HFFc6 (cell line): ENCODE measurements at regions not wholly inside any gene's neighbourhood (a gene's known extent, or its start where the extent isn't known, plus 50 kb on each side); places are given as distances from the start of the nearest gene placed in this dataset.

Experiments
- DNase-seq: peaks from one replicate; pipeline ENCODE4 v3.0.0-alpha.2; 2018
- H3K27ac Mint-ChIP-seq: 2 replicates; pipeline ENCODE4 v1.8.0; 2020; ENCODE audit warnings: mild to moderate bottlenecking, mixed read lengths
- H3K27me3 Mint-ChIP-seq: 2 replicates; pipeline ENCODE4 v1.8.0; 2021; ENCODE audit warnings: mild to moderate bottlenecking, moderate library complexity, mixed read lengths; ENCODE audit not compliant: insufficient read depth
- H3K36me3 Mint-ChIP-seq: 2 replicates; pipeline ENCODE4 v1.8.0; 2021; ENCODE audit warnings: low read depth, mixed read lengths
- H3K4me1 Mint-ChIP-seq: 2 replicates; pipeline ENCODE4 v1.8.0; 2020; ENCODE audit warnings: low read depth, mixed read lengths
- H3K4me3 Mint-ChIP-seq: 2 replicates; pipeline ENCODE4 v1.8.0; 2020; ENCODE audit warnings: mild to moderate bottlenecking, moderate library complexity, mixed read lengths
- H3K9me3 Mint-ChIP-seq: 2 replicates; pipeline ENCODE4 v1.8.0; 2020; ENCODE audit warnings: mild to moderate bottlenecking, mixed read lengths
- TF ChIP-seq, protein P1 (sequence below): fragments of 200-600 bp; sonication (generic); IDR thresholded peaks from 2 replicates; pipeline ENCODE4 v1.5.0; 2021; ENCODE audit warnings: antibody characterized with exemption, mild to moderate bottlenecking

DNA sequence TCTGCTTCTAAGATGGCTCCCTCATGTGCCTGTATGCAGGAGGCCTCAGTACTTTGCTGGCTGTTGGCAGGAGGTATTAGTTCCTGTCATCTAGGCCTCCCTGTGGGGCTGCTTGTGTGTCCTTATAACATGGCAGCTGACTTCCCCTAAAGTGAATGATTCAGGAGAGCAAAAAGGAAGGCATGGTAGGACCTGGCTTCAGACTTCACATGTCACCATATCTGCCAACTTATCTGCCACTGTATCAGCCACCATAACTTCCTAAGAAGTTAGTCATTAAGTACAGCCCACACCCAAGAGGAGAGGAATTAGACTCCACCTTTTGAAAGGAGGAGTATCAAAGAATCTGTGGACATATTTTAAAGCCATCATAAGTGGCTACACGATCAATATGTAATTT is 122.5 kb downstream of the UCHL1 start:
- H3K4me3 Mint-ChIP-seq, result no peak overlapping the region
- peaks cover 18% of the 10 kb centered on the region for H3K36me3 Mint-ChIP-seq
- peaks cover 43% of the 10 kb centered on the region; the same call in 1 of the 2 replicates for H3K4me1 Mint-ChIP-seq
- no peak for DNase-seq
- H3K27ac Mint-ChIP-seq, result no peak overlapping the region
- TF ChIP-seq, protein P1, sequence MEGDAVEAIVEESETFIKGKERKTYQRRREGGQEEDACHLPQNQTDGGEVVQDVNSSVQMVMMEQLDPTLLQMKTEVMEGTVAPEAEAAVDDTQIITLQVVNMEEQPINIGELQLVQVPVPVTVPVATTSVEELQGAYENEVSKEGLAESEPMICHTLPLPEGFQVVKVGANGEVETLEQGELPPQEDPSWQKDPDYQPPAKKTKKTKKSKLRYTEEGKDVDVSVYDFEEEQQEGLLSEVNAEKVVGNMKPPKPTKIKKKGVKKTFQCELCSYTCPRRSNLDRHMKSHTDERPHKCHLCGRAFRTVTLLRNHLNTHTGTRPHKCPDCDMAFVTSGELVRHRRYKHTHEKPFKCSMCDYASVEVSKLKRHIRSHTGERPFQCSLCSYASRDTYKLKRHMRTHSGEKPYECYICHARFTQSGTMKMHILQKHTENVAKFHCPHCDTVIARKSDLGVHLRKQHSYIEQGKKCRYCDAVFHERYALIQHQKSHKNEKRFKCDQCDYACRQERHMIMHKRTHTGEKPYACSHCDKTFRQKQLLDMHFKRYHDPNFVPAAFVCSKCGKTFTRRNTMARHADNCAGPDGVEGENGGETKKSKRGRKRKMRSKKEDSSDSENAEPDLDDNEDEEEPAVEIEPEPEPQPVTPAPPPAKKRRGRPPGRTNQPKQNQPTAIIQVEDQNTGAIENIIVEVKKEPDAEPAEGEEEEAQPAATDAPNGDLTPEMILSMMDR, result no peak
- H3K27me3 Mint-ChIP-seq, result peaks cover 5% of the 10 kb centered on the region
- peaks cover 13% of the 10 kb centered on the region for H3K9me3 Mint-ChIP-seq

DNA sequence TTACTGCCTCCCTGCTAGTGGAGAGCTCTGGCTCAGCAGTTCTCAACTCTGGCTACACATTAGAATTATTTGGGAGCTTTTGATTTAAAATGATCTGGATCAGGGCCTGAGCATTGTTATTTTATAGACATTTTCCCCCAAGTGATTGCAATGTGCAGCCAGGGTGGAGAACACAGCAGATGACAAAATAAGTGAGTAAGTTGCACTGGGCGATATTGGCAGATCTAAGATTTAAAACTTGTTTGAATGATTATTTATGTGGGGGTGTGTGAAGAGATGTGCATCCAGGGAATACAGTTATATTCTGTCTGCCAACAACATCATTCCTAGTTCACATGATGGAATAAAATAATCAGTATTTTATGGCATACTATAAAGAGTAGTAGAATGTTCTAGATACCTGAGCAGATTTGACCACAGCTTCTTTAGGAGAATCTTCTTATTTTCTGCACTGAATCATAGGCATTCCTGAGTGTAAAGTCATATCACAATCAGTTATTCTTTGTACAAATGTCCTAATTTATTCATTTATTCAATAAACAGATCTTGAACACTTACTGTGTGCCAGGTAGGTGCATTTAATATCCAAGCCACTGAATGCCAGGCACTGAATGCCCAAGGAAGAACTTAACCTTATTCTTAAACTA is 123.9 kb downstream of the UCHL1 start:
- Mint-ChIP-seq H3K36me3 (peaks cover 18% of the 10 kb centered on the region), H3K27ac (no peak overlapping the region)
- no peak for DNase-seq

DNA sequence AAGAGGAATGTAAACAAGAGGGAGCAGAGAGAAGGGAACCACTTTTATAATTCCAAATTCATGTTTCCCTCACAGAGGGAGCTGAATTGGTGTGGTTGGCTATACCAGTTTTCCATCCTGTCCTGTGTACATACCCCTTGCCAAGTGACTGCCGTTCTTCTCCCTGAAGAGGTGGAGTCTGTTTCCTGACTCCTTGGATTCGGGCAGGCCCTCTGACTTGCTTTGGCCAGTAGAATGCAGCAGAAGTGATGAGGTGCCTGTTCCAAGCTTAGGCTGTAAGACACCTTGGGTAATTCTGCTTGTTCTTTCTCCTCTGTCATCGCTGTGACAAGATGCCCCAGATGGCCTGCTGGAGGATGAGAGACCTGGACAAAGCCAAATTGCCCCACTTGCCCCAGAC is 124.7 kb downstream of the UCHL1 start:
- H3K4me1 Mint-ChIP-seq, result peaks cover 52% of the 10 kb centered on the region; the same call in 1 of the 2 replicates
- H3K27ac Mint-ChIP-seq, result no peak overlapping the region
- TF ChIP-seq, protein P1, result no peak
- no peak overlapping the region for H3K4me3 Mint-ChIP-seq
- peaks cover 13% of the 10 kb centered on the region for H3K9me3 Mint-ChIP-seq
- H3K27me3 Mint-ChIP-seq, result peaks cover 5% of the 10 kb centered on the region; the same call in 1 of the 2 replicates
- peaks cover 18% of the 10 kb centered on the region for H3K36me3 Mint-ChIP-seq
- DNase-seq, result no peak

More for the DNA sequence above, 123.9 kb downstream of the UCHL1 start:
- Mint-ChIP-seq H3K27me3 (peaks cover 5% of the 10 kb centered on the region; the same call in 1 of the 2 replicates), H3K4me1 (peaks cover 54% of the 10 kb centered on the region; the same call in 1 of the 2 replicates), H3K4me3 (no peak overlapping the region), H3K9me3 (peaks cover 13% of the 10 kb centered on the region)
- TF ChIP-seq, protein P1, result no peak

DNA sequence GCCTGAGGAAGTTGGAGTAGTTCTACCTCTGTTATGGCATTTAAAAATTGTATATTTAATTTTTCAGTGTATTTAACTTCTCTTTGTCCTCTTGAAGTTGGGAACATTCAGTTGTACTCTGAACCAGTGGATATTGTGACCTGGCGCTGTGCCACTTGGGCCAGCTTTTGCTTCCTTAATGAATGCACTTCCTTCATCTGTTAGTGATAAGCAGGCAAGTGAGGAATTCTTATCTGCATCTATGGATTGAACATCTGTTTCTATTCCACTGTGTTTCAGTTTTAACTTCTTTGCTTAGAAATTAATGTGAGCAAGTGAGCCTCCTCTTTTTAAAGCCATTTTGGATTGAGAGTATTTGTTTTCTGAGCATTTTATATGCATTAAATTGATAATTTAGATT is 128.3 kb downstream of the UCHL1 start:
- TF ChIP-seq, protein P1, result no peak
- no peak overlapping the region for H3K4me3 Mint-ChIP-seq

DNA sequence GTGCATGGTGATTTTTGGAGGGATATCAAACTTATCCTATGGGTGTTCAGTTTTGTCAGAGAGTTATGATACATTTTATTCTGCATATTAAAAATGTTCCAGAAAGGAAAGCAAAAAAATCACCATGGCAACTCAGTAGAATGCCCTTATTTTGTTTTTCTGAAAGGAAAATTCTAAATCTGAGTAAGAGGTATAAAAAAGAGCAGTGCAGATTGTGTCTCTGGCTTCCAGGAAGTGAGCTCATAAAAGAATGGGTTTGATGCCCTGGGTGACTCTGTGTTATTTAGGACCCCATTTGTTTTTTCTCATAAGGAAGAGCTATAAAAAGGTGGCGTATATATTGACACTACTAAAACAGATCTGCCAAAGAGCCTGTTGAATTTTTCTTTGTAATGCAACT is 128.8 kb downstream of the UCHL1 start:
- peaks cover 5% of the 10 kb centered on the region for H3K27me3 Mint-ChIP-seq
- H3K4me1 Mint-ChIP-seq, result peaks cover 61% of the 10 kb centered on the region; the same call in 1 of the 2 replicates
- TF ChIP-seq, protein P1, result no peak
- no peak overlapping the region for H3K4me3 Mint-ChIP-seq
- no peaks in the 10 kb centered on the region for H3K9me3 Mint-ChIP-seq
- H3K27ac Mint-ChIP-seq, result no peak overlapping the region
- no peaks in the 10 kb centered on the region; the same call in 1 of the 2 replicates for H3K36me3 Mint-ChIP-seq
- DNase-seq, result no peak

More for the DNA sequence above, 128.3 kb downstream of the UCHL1 start:
- H3K27ac Mint-ChIP-seq, result no peak overlapping the region
- H3K9me3 Mint-ChIP-seq, result no peaks in the 10 kb centered on the region
- H3K4me1 Mint-ChIP-seq, result peaks cover 63% of the 10 kb centered on the region; the same call in 1 of the 2 replicates
- DNase-seq, result no peak
- H3K27me3 Mint-ChIP-seq, result peaks cover 5% of the 10 kb centered on the region
- H3K36me3 Mint-ChIP-seq, result no peaks in the 10 kb centered on the region; the same call in 1 of the 2 replicates
